HG03460 (cell line): ENCODE measurements at regions not wholly inside any gene's neighbourhood (a gene's known extent, or its start where the extent isn't known, plus 50 kb on each side); places are given as distances from the start of the nearest gene placed in this dataset.

Experiments
- ATAC-seq: cut with Tn5 transposase; IDR thresholded peaks from one replicate; pipeline ENCODE4 v1.9.1; 2021; ENCODE audit not compliant: unreplicated experiment

GRCh38 chr16:73326221-73326620 is 278.3 kb upstream of the ZFHX3 start:
- no peak for ATAC-seq

DNA sequence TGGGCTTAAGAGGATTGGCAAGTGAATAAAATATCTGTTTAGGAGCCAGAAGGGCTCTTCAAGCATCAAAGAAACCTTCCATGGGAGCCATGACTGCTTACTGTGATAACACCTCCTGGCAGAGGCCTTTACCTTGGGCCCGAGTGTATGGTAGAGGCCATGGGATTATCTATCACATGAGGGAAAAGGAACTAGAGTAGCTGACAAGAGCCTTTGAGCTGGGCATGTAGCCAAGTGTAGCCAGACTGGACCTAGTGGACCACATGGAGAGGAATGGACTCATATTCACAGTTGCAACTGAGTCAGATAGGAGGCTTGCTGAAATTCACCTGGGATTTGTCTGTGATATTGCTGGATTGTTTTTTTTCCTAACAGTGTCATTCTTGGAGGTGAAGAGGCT is 276.0 kb upstream of the ZFHX3 start:
- ATAC-seq, result no peak

GRCh38 chr16:73322856-73323255 is 274.9 kb upstream of the ZFHX3 start:
- no peak for ATAC-seq

GRCh38 chr16:73321853-73322252 is 273.9 kb upstream of the ZFHX3 start:
- no peak for ATAC-seq

- ATAC-seq, result no peak
Observed at GRCh38 chr16:73319737-73320136, 271.8 kb upstream of the ZFHX3 start.

GRCh38 chr16:73319261-73319660 is 271.3 kb upstream of the ZFHX3 start:
- no peak for ATAC-seq

DNA sequence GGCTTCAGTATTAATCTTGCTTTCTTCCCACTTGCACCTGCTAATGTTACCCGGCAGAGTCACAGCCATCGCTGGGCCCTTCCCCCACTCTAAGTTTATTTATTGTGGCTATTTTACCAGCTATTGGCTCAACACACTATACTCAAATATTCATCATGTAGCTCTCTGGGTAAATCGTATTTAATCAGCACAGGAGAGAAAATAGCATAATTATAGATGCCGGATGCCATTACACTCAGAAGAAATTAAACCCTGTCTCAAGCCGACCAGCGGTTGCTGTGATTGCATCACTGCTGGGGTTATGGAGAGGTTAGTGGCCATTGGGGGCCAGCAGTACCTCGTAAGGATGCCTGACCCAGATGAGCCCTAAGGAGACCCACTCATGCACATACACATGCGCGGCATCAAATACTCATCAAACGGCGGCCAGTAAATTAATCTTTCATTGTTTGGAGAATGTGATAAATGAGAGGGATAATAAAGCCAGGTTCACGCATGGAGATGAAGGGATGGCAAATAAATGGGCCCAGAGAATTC is 269.5 kb upstream of the ZFHX3 start:
- no peak for ATAC-seq

DNA sequence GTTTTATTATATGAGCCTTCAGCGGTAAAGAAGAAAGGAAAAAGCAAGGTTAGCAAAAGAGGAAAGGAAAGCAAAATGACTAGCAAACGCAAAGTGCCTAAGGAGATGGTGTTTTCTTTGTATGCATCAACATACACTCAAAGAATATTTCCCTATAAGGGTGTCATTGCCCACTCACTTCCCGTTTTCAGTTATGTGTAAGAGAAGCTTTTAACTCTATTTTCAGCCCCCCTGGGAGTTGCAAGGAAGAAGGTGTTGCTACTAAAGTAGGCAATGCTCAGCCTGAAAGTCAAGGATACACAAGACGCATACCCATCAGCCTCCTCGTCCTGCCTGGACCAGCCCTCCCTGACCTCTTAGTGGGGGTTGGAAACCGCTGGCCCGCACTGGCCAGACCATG is 267.7 kb upstream of the ZFHX3 start:
- ATAC-seq, result peak; percentile 76

GRCh38 chr16:73313950-73314349 is 266.0 kb upstream of the ZFHX3 start:
- ATAC-seq, result no peak

DNA sequence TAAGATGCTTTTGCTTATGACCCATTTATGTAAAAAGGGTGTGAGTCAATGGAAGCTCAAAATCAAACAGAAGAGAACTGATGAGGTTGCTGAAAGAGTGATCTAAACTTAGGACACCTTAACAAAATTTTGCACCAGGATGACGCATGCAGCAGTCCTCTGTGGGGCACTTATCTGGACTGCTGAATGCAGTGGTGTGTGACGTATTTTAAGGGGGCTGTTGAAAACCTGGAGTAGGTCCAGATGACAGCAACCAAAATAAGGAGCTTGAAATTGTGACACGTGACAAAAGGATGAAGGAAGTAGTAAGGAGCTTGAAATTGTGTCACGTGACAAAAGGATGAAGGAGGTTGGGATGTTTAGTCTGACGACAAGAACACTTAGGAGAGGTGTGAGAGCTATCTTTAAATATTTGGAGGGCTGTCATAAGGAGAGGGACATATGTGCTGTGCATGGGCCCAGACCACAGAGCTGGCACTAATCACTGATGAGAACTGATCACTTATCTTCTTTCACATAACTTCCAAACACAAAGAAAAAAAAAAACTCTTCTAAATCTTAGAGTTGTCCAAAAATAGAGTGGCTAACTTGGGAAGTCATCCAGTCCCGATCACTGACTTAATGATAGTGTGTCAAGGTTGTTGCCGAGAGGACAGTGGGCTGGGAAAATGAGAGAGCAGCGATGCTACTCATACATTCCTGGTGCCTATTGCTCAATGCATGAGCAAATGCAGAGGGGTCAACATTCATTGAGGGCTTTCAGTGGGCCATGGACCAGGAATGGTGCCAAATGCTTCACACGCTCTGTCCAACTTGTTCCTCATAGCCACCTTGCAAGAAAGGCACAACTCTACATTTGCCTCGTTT is 264.2 kb upstream of the ZFHX3 start:
- ATAC-seq, result no peak

- ATAC-seq, result no peak
Observed at GRCh38 chr16:73308771-73309170, 260.8 kb upstream of the ZFHX3 start.

- no peak for ATAC-seq
Observed at GRCh38 chr16:73306901-73307413, 259.0 kb upstream of the ZFHX3 start.

DNA sequence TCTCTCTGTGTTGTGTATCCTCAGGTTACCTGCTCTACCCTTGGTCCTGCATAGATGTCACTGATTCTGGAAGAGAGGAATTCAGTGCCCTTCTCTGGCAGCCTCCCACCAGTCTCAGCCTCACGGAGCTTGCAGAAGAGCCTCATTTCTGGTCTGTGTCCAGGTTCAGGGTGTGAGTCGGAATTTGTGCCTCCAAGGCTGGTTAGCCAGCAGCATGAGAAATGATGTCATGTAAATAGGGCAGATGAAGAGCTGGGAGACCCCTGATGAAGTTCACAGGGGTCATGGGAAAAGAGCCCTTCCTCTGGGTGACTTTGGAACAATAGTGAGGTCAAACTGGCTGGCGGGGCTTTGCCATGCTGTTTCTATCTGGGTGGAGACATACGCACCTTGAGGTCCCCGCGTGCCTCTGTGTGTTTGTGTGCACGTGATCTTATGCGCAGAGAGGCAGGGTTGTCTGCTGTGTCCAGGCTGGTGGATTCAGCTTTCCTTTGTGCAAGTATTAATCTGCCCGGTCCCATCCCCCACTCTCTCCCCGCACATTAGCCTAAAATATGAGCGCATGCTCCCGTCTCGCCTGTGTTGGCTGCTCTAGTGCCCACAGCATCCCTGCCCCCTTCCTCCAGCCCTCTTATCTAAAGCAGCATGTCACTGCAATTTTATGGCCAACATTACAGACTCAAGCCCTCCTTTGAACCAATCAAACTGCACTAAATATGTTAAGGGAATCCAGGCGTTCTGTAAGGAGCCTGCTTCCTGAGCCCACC is 256.3 kb upstream of the ZFHX3 start:
- ATAC-seq, result no peak

GRCh38 chr16:73302942-73303341 is 255.0 kb upstream of the ZFHX3 start:
- no peak for ATAC-seq

DNA sequence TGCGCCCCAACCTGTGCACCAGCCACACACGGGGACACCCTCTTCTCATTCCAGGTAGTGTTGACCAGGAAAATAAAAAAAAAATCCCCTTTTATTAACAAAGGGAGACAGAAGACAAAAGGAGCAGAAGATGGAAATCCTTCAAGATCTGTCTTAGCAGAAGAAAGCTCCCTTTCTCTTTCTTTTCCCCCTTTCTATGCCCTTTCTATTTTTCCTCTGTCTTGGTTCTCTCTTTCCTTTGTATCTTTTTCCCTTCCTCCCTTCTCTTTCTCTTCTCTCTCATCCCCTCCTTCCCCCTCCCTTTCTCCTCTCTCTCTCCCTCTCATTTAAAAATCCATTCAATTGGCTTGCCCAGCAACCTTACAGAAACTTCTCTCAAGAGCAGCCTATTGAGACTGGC is 254.1 kb upstream of the ZFHX3 start:
- no peak for ATAC-seq

DNA sequence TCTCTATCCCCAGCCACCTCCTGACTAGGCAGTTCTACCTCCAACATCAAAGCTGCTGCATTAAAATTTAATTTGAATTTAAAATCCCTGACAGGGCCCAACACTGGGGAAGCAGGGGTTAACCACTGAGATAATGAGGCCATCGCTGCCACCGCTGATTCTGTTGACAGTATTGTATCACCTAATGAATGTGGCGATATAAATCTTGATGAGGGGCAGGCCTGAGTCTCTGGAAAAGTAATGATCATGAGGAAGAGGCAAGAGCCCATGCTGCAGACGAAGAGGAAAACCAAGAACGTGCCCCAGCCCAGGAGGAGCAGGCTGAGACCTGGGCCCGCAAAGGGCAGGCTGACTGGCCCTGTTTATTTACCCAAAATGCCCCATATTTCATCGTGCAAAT is 251.4 kb upstream of the ZFHX3 start:
- ATAC-seq, result no peak

- no peak for ATAC-seq
Observed at GRCh38 chr16:73298562-73298961, 250.6 kb upstream of the ZFHX3 start.

GRCh38 chr16:73290258-73290657 is 242.3 kb upstream of the ZFHX3 start:
- no peak for ATAC-seq

GRCh38 chr16:73289232-73289631 is 241.3 kb upstream of the ZFHX3 start:
- ATAC-seq, result peak; percentile 87

- no peak for ATAC-seq
Observed at GRCh38 chr16:73288520-73288919, 240.6 kb upstream of the ZFHX3 start.

GRCh38 chr16:73287859-73288405 is 240.0 kb upstream of the ZFHX3 start:
- ATAC-seq, result no peak
